Activated CD8-positive, alpha-beta memory T cell treated with anti-CD3 and anti-CD28 coated beads, Interleukin-2, amount 10 ng/mL, durations not matched to agents 7 days and 5 days (primary cell): ENCODE measurements at regions not wholly inside any gene's neighbourhood (a gene's known extent, or its start where the extent isn't known, plus 50 kb on each side); places are given as distances from the start of the nearest gene placed in this dataset.

ENCODE experiments used
- ATAC-seq: fragments of 150-1000 bp; cut with Tn5 transposase; one replicate; pipeline ENCODE4 v1.10.0; 2021; ENCODE audit warnings: moderate library complexity
- CTCF ChIA-PET: fragments of 350-600 bp; sonication (Branson Sonifier 250); formaldehyde crosslinking; loops from one replicate; lab custom pipeline; 2021; ENCODE audit warnings: antibody characterized with exemption; lab: Charles Lee
- DNase-seq: peaks from one replicate; pipeline ENCODE4 v3.0.0-alpha.2; 2020
- H3K27ac Mint-ChIP-seq: one replicate; pipeline ENCODE4 v1.8.0; 2021; ENCODE audit warnings: mild to moderate bottlenecking, mixed read lengths
- H3K27me3 Mint-ChIP-seq: one replicate; pipeline ENCODE4 v1.8.0; 2021; ENCODE audit warnings: mixed read lengths
- H3K36me3 Mint-ChIP-seq: one replicate; pipeline ENCODE4 v1.8.0; 2021; ENCODE audit warnings: mild to moderate bottlenecking, mixed read lengths
- H3K4me1 Mint-ChIP-seq: one replicate; pipeline ENCODE4 v1.8.0; 2021; ENCODE audit warnings: mixed read lengths
- H3K4me3 Mint-ChIP-seq: one replicate; pipeline ENCODE4 v1.8.0; 2021; ENCODE audit warnings: mild to moderate bottlenecking, moderate library complexity, mixed read lengths
- H3K9me3 Mint-ChIP-seq: one replicate; pipeline ENCODE4 v1.8.0; 2022; ENCODE audit warnings: low read depth, mixed read lengths

DNA sequence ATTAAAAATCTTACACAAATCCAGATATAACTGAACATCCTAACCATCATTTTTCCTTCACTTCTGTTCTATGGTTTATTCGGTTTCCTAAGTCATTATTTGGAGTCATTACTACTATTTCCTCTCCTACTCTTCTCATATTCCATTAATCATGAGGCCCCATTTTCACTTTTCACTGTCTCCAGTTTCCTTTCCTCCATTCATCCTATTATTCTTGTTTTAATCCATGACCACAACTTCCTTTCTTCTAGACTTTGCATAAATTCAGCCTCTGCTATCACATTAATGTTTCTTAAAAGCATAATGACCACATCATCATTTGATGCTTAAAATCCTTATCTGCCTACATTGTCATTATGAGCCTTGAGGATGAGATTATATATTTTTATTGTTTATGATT, 555.0 kb upstream of the NDST4 start:
- Mint-ChIP-seq H3K36me3 (no peaks in the 10 kb centered on the region), H3K27ac (no peak overlapping the region), H3K4me1 (no peaks in the 10 kb centered on the region), H3K27me3 (no peaks in the 10 kb centered on the region), H3K4me3 (no peak overlapping the region), H3K9me3 (no peaks in the 10 kb centered on the region)
- CTCF ChIA-PET, result no interaction called here
- ATAC-seq (no peak), DNase-seq (no peak)

DNA sequence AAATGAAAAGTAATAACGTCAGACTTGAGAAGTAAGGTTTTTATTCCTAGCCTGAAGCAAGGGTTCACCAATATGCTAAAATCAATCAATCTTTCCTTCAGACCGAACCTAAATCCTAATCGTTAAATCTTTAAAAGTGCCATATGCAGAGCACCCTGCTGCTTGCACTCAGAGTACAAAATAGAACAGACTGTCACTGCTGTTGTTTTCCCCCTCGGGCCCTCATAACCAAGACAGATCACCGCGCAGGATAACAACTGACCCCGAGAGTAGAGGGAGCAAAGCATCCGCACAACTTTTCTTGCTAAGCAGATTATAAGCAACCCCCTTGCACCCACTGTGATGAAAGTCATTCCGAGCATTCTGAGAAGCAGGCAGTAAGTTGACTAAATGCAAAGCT, 550.9 kb upstream of the NDST4 start:
- H3K27me3 Mint-ChIP-seq, result no peaks in the 10 kb centered on the region
- DNase-seq, result no peak
- H3K36me3 Mint-ChIP-seq, result no peaks in the 10 kb centered on the region
- CTCF ChIA-PET, result no interaction called here
- no peaks in the 10 kb centered on the region for H3K9me3 Mint-ChIP-seq
- no peak overlapping the region for H3K27ac Mint-ChIP-seq
- no peak overlapping the region for H3K4me3 Mint-ChIP-seq
- no peak for ATAC-seq
- no peaks in the 10 kb centered on the region for H3K4me1 Mint-ChIP-seq

DNA sequence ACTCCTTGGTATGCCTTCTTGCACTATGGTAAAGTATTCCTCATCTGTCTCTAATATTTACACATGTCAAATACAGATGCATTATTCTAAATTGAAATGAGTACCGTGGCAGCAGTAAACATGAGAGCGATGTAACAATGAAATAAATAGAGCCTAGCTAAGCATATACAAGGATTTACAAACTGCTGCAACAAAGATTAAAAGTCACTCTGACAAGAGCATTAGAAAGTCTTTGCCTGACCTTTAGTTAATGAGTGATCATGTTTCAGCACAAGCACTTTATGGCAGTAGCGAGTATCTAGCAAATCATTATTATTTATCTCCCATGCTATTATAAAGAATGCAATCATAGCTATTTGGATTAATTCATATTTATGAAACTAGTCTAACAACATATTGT, 547.0 kb upstream of the NDST4 start:
- H3K9me3 Mint-ChIP-seq, result no peaks in the 10 kb centered on the region
- no peak overlapping the region for H3K27ac Mint-ChIP-seq
- H3K4me1 Mint-ChIP-seq, result no peaks in the 10 kb centered on the region
- no peak overlapping the region for H3K4me3 Mint-ChIP-seq
- H3K27me3 Mint-ChIP-seq, result no peaks in the 10 kb centered on the region
- no peaks in the 10 kb centered on the region for H3K36me3 Mint-ChIP-seq
- DNase-seq, result no peak
- CTCF ChIA-PET, result no interaction called here
- no peak for ATAC-seq

DNA sequence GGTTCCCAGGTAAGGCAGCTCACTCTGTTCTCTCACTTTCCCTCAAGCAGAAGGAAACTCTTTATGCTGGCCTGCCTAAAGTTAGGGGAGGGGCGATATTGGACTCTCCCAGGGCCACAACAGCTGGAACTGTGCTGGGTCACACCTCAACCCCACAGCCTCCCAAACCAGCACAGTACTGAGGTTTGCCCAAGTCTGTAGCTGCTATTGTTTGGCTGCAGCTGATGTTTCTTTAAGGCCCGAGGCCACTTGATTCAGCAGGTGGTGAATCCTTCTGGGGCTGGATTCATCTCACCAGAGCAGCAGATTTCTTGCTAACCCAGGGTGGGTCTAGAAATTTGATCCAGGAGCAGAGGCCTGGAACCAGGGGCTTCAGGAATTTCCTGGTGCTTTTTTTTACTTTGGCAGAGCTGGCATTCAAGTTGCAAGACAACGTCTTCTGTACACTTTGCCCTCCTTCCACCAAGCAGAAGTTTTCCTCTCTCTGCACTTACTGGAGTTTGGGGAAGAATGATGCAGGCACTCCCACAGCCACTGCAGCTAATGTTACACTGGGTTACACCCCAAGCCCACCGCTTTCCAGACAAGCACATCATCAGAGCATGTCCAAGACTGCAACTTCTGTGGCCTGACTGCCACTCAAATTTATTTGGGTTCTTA, 544.7 kb upstream of the NDST4 start:
- no peak overlapping the region for H3K4me3 Mint-ChIP-seq
- no peaks in the 10 kb centered on the region for H3K4me1 Mint-ChIP-seq
- no peaks in the 10 kb centered on the region for H3K27me3 Mint-ChIP-seq
- CTCF ChIA-PET, result no interaction called here
- ATAC-seq (no peak), DNase-seq (no peak)
- H3K9me3 Mint-ChIP-seq, result peaks cover 4% of the 10 kb centered on the region
- H3K36me3 Mint-ChIP-seq, result no peaks in the 10 kb centered on the region
- H3K27ac Mint-ChIP-seq, result no peak overlapping the region

DNA sequence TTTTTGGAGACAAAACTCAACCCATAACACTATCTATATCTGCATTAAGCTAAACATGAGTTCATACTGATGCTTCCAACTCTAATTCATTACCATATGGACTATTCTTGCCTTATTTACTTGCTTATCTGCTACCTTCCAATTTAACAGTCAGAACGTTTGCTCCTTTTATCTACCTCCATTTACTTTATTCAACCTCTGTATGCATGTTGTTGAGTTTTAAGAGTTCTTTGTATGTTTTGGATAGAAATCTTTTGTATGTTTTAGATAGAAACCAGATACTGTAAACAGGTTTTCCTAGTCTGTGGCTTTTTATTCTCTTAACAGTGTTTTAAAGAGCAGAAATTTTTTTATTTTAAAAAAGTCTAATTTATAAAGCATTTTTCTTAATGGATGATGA, 542.2 kb upstream of the NDST4 start:
- CTCF ChIA-PET, result no interaction called here
- DNase-seq (no peak), ATAC-seq (no peak)
- H3K4me1 Mint-ChIP-seq, result no peaks in the 10 kb centered on the region
- no peaks in the 10 kb centered on the region for H3K36me3 Mint-ChIP-seq
- no peak overlapping the region for H3K27ac Mint-ChIP-seq
- H3K27me3 Mint-ChIP-seq, result no peaks in the 10 kb centered on the region
- peaks cover 5% of the 10 kb centered on the region for H3K9me3 Mint-ChIP-seq
- H3K4me3 Mint-ChIP-seq, result no peak overlapping the region

DNA sequence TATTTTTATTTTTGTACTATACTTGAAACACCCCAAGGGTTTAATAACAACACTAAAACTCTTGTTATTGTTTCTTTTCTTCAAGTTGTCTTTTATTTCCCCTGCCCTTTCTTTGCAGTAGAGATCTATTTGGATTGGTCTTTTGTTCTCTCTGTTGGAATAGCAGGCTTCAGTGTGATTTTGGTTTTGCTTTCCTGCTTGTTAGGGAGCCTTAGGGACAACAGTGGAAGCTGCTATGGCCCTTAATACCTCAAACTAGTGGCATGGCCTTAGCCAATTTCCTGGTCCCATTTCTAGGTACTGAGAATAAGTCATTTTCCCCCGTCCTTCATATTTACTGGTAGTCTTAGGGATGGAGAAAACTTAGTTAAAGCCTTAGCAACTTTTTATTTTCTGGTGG, 535.4 kb upstream of the NDST4 start:
- Mint-ChIP-seq H3K4me1 (no peaks in the 10 kb centered on the region), H3K27me3 (no peaks in the 10 kb centered on the region), H3K4me3 (no peak overlapping the region), H3K27ac (no peak overlapping the region), H3K9me3 (peaks cover 4% of the 10 kb centered on the region), H3K36me3 (no peaks in the 10 kb centered on the region)
- CTCF ChIA-PET, result no interaction called here
- DNase-seq (no peak), ATAC-seq (no peak)

DNA sequence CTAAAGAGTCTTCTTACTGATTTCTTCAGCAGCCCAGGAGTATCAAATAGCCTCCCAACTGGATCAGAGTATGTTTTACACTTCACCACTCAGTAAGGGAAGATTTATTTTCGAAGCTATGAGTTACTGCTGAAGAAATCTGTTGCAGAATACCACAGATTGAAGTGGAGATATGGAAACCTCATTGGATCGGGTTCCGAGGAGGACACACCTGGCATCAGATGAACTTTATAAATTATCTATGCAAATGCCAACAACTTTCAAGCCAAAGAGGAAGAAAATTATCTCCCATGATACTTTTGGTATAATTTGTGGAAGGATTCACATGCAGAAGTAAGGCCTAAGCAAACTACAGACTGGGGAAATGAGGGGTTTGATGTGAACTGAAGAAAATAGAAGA, 515.9 kb upstream of the NDST4 start:
- CTCF ChIA-PET, result no interaction called here
- no peaks in the 10 kb centered on the region for H3K4me1 Mint-ChIP-seq
- no peaks in the 10 kb centered on the region for H3K27me3 Mint-ChIP-seq
- no peaks in the 10 kb centered on the region for H3K36me3 Mint-ChIP-seq
- no peaks in the 10 kb centered on the region for H3K9me3 Mint-ChIP-seq
- no peak overlapping the region for H3K27ac Mint-ChIP-seq
- ATAC-seq (no peak), DNase-seq (no peak)
- no peak overlapping the region for H3K4me3 Mint-ChIP-seq

DNA sequence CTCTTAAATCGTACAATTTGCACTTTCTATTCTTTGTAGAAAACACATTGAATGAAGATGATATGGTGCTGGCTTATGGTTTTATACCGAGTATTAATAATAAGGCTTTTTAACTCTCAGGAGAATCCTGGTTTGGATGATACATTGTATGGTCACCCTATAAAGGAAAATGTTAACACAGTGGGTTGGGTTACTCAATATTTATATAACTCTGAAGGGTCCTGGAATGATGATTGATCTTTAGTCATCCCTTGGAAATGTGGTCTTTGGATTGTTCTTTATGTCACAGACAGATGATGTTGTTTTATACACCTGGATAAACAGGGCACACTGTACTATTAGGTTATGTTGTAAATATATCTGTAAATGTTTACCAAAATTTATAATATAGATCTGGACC, 496.2 kb upstream of the NDST4 start:
- DNase-seq (no peak), ATAC-seq (no peak)
- Mint-ChIP-seq H3K4me1 (no peaks in the 10 kb centered on the region), H3K36me3 (no peaks in the 10 kb centered on the region), H3K27ac (no peak overlapping the region), H3K9me3 (no peaks in the 10 kb centered on the region), H3K4me3 (no peak overlapping the region), H3K27me3 (no peaks in the 10 kb centered on the region)
- CTCF ChIA-PET, result no interaction called here

DNA sequence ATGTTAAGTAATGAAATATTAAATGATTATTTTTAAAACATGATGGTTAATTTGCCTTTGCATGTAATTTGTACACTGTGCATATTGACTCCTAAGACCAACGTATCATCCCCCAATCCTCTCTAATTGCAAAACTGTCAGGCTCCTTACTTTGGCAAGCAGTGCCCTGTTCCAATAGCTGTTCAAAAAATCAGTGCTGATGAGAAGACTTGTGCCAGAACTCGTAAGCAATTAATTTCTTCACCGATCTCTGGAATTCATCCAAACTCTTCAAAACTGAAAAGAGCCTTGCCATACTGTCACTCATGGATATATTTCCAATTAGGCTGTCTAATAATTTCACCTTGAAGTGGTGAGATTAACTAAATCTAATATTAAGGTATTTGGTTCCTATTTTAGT, 493.9 kb upstream of the NDST4 start:
- CTCF ChIA-PET, result no interaction called here
- no peaks in the 10 kb centered on the region for H3K4me1 Mint-ChIP-seq
- H3K36me3 Mint-ChIP-seq, result no peaks in the 10 kb centered on the region
- ATAC-seq (no peak), DNase-seq (no peak)
- H3K4me3 Mint-ChIP-seq, result no peak overlapping the region
- peaks cover 2% of the 10 kb centered on the region for H3K9me3 Mint-ChIP-seq
- no peaks in the 10 kb centered on the region for H3K27me3 Mint-ChIP-seq
- H3K27ac Mint-ChIP-seq, result no peak overlapping the region

DNA sequence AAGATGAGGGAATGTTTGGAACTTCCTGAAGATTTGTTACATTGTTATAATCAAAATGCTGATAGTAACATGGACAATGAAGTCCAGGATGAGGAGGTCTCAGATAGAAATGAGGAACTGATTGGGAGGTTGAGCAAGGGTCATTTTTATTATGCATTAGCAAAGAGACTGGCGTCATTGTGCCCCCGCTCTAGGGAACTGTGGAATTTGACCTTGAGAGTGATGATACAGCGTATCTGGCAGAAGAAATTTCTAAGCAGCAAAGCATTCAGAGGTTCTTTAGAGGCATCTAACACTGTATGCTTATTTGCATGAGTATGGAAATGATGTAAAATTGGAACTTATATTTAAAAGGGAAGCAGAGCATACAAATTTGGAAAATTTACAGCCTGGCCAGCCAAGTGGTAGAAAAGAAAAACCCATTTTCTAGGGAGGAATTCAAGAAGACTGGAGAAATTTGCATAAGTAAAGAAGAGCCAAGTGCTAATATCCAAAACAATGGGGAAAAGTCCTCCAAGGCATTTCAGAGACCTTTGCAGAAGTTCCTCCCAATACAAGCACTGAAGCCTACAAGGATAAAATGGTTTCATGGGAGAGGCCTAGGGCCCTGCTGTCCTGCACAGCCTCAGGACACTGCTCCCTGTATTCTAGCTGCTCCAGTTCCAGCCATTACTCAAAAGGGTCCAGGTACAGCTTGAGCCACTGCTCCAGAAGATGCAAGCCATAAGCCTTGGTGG, 483.0 kb upstream of the NDST4 start:
- H3K27me3 Mint-ChIP-seq, result no peaks in the 10 kb centered on the region
- CTCF ChIA-PET, result no interaction called here
- no peak overlapping the region for H3K27ac Mint-ChIP-seq
- DNase-seq (no peak), ATAC-seq (no peak)
- H3K9me3 Mint-ChIP-seq, result no peaks in the 10 kb centered on the region
- no peaks in the 10 kb centered on the region for H3K36me3 Mint-ChIP-seq
- no peak overlapping the region for H3K4me3 Mint-ChIP-seq
- H3K4me1 Mint-ChIP-seq, result no peaks in the 10 kb centered on the region

DNA sequence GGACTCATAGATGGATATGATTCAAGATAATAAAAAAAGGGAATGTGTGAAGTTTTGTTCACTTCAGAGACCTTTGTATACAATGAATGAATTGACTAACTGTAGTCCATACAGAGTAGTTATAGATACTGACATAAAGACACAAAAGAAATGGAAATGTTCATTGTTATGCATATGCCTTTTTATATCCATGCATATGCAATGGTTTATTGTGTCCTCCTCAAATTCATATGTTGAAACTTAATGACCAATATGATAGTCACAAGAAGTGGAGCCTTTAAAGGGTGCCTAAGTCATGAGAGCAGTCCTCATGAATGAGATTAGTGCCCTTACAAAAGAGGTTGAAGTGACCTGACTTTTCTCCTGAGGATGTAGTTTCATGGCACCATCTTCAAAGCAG, 467.5 kb upstream of the NDST4 start:
- H3K4me1 Mint-ChIP-seq, result no peaks in the 10 kb centered on the region
- no peaks in the 10 kb centered on the region for H3K9me3 Mint-ChIP-seq
- no peak for DNase-seq
- no peak overlapping the region for H3K4me3 Mint-ChIP-seq
- H3K27me3 Mint-ChIP-seq, result no peaks in the 10 kb centered on the region
- H3K36me3 Mint-ChIP-seq, result no peaks in the 10 kb centered on the region
- H3K27ac Mint-ChIP-seq, result no peak overlapping the region
- CTCF ChIA-PET, result no interaction called here
- no peak for ATAC-seq

DNA sequence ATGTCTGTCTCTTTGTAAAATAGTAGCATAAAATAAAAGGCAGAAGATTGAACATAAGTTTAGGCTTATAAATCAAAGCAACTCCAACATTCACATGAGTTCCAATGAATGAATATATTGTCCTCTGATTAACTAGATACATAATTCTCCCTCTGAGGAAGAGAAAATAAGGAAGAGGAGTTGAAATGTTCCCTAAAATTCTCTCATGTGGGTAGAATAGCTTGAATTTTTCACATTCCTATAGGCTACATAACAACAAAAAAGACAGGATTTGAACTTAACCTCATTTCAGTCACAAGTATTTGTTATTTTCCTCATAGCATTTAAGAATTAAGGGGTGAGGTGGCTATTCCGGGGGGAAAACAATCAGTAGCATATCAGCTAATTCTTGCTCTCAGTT, 462.4 kb upstream of the NDST4 start:
- DNase-seq, result no peak
- no peaks in the 10 kb centered on the region for H3K4me1 Mint-ChIP-seq
- H3K27ac Mint-ChIP-seq, result no peak overlapping the region
- H3K9me3 Mint-ChIP-seq, result peaks cover 7% of the 10 kb centered on the region
- no peak for ATAC-seq
- no peaks in the 10 kb centered on the region for H3K27me3 Mint-ChIP-seq
- no peak overlapping the region for H3K4me3 Mint-ChIP-seq
- CTCF ChIA-PET, result no interaction called here
- no peaks in the 10 kb centered on the region for H3K36me3 Mint-ChIP-seq

DNA sequence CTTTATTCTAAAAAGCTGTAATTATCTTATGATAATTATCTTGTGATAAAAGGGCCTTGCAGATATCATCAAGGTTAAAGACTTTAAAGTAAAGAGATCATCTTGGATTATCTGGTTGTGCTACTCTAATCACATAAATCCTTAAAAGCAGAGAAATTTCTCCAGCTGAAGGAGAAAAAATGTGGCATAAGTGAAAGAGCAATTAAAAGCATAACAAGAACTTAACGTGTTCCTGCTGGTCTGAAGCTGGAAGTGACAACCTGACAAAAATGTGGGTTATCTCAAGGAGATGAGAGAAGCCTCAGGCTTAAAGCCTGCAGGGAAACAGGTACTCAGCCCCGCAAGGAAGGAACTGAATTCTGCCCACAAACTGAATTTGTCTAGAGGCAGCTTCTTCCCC, 449.1 kb upstream of the NDST4 start:
- CTCF ChIA-PET, result no interaction called here
- no peaks in the 10 kb centered on the region for H3K36me3 Mint-ChIP-seq
- H3K9me3 Mint-ChIP-seq, result no peaks in the 10 kb centered on the region
- no peaks in the 10 kb centered on the region for H3K27me3 Mint-ChIP-seq
- no peak overlapping the region for H3K27ac Mint-ChIP-seq
- no peaks in the 10 kb centered on the region for H3K4me1 Mint-ChIP-seq
- ATAC-seq, result no peak
- no peak for DNase-seq
- H3K4me3 Mint-ChIP-seq, result no peak overlapping the region

DNA sequence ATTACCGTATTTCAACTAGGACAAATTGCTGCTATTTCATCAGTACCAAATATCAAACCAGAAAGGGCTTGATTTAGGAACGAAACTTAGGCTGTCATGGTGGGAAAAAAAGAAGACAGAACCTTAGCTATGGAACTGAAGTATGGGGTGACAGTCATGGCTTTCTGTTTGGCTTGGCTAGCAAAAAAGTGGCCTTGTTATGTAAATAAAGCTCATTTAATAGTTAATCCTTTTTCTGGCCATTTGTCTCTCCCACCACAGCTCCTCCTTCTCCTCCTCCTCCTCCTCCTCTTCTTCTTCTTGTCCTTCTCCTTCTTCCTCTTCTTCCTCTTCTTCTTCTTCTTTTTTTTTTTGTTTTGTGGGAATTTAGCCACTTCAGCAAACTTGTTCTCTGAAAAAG, 434.7 kb upstream of the NDST4 start:
- no peak overlapping the region for H3K4me3 Mint-ChIP-seq
- no peak overlapping the region for H3K27ac Mint-ChIP-seq
- H3K9me3 Mint-ChIP-seq, result peaks cover 3% of the 10 kb centered on the region
- no peaks in the 10 kb centered on the region for H3K36me3 Mint-ChIP-seq
- no peak for DNase-seq
- CTCF ChIA-PET, result no interaction called here
- H3K27me3 Mint-ChIP-seq, result no peaks in the 10 kb centered on the region
- H3K4me1 Mint-ChIP-seq, result no peaks in the 10 kb centered on the region
- no peak for ATAC-seq
